Uterus (tissue), 2 donors: ENCODE measurements at regions not wholly inside any gene's neighbourhood (a gene's known extent, or its start where the extent isn't known, plus 50 kb on each side); places are given as distances from the start of the nearest gene placed in this dataset.

Experiments used
- CTCF ChIP-seq, 4 experiments: fragments of 200-600 bp in 2 of 4; fragments of 450-650 bp in 2 of 4; sonication (generic) in 2 of 4; IDR thresholded peaks; one replicate each; pipeline ENCODE4 v1.5.1; 2016 to 2019; ENCODE audit warnings: antibody characterized with exemption in 4 of 4, mild to moderate bottlenecking in 2 of 4, moderate library complexity in 1 of 4
- POLR2A ChIP-seq, 2 donors: fragments of 450-650 bp; IDR thresholded peaks; one replicate each; pipeline ENCODE4 v1.6.1; 2016; ENCODE audit warnings: antibody characterized with exemption in 2 of 2, mild to moderate bottlenecking in 1 of 2, moderate library complexity in 1 of 2

- TF ChIP-seq CTCF (IDR thresholded peaks at IDR 0.05) (no peak), POLR2A (IDR thresholded peaks at IDR 0.05) (no peak)
Observed at GRCh38 chr2:239688122-239688681, 287.4 kb upstream of the HDAC4 start.
